ENCODE measurements at regions not wholly inside any gene's neighbourhood (a gene's known extent, or its start where the extent isn't known, plus 50 kb on each side); places are given as distances from the start of the nearest gene placed in this dataset.
"Not testable (repeated sequence)": the region's sequence is repeated elsewhere in the genome, so short reads cannot be mapped to it uniquely, and the experiment has no call there.

DNA sequence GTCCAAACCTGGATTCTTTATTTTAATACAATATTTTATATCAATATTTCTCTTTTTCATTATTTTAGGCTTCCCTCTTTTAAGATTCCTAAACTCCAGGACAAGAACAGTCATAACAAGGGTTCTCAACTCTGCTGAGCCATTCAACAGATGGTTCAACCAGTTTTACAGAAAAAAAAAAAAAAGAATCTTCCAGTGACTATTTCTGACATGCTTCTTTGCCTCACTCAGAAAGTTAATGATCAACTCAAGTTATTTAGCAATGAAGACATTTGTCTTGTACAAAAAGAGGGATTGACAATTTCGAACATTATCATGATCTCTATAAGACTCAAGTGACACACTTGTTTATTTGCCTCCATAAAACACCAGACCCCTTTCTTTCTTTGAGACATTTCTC, 282.6 kb upstream of the GRID2 start:
- Mint-ChIP-seq H3K4me3 (no peak overlapping the region), H3K4me1 (no peaks in the 10 kb centered on the region), H3K36me3 (ENCODE audit: low read depth) (no peaks in the 10 kb centered on the region), H3K9me3 (peaks cover 3% of the 10 kb centered on the region), H3K27ac (ENCODE audit: unreplicated experiment) (no peak overlapping the region), H3K27me3 (ENCODE audit: low read depth) (no peaks in the 10 kb centered on the region)
- TF ChIP-seq, protein P1, sequence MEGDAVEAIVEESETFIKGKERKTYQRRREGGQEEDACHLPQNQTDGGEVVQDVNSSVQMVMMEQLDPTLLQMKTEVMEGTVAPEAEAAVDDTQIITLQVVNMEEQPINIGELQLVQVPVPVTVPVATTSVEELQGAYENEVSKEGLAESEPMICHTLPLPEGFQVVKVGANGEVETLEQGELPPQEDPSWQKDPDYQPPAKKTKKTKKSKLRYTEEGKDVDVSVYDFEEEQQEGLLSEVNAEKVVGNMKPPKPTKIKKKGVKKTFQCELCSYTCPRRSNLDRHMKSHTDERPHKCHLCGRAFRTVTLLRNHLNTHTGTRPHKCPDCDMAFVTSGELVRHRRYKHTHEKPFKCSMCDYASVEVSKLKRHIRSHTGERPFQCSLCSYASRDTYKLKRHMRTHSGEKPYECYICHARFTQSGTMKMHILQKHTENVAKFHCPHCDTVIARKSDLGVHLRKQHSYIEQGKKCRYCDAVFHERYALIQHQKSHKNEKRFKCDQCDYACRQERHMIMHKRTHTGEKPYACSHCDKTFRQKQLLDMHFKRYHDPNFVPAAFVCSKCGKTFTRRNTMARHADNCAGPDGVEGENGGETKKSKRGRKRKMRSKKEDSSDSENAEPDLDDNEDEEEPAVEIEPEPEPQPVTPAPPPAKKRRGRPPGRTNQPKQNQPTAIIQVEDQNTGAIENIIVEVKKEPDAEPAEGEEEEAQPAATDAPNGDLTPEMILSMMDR (conservative IDR thresholded peaks at IDR 0.05), result no peak
- no peak for DNase-seq (ENCODE audit: low read depth, low spot score)

DNA sequence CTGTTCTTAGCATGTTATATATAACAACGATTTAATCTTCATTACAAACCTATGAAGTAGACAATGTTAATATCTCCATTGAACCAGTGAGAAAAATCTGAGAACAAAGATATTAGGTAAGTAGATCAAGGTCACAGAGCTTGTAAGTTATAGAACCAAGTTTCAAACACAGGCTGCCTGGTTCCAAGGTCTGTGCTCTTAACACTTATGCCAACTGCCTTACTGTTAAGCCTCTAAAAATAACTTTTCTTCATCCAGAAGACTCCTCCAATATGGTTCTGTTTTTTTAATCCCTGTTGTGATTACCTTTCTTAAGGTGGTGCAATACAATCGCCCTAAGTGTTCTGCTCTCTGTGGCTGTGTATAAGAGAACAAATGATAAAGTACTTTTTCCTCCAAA, 282.0 kb upstream of the GRID2 start:
- no peaks in the 10 kb centered on the region for H3K36me3 Mint-ChIP-seq (ENCODE audit: low read depth)
- no peak for DNase-seq (ENCODE audit: low read depth, low spot score)
- TF ChIP-seq, protein P1 (conservative IDR thresholded peaks at IDR 0.05), result no peak
- H3K27ac Mint-ChIP-seq (ENCODE audit: unreplicated experiment), result no peak overlapping the region
- H3K4me3 Mint-ChIP-seq, result no peak overlapping the region
- no peaks in the 10 kb centered on the region for H3K4me1 Mint-ChIP-seq
- H3K27me3 Mint-ChIP-seq (ENCODE audit: low read depth), result no peaks in the 10 kb centered on the region
- peaks cover 3% of the 10 kb centered on the region for H3K9me3 Mint-ChIP-seq

DNA sequence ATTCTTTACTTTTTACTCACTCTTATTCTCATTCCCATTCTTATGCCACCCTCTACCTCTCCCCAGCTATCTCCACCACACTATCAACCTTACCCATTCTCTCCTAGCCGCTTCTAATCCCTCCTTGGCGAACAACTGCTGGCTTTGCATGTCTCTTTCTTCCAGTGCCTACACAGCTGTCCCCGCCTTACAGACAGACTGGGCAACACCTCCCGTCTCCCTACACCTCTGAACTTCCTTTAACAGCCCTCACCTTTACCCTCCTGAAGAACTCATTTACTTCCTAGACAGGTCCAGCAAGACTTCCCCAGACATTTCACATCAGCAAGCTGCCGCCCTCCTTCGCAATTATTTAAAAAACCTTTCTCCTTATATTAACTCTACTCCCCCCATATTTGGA, 274.9 kb upstream of the GRID2 start:
- H3K4me1 Mint-ChIP-seq; DNase-seq (ENCODE audit: low read depth, low spot score); H3K27ac Mint-ChIP-seq (ENCODE audit: unreplicated experiment); H3K36me3 Mint-ChIP-seq (ENCODE audit: low read depth); H3K9me3 Mint-ChIP-seq; H3K4me3 Mint-ChIP-seq; H3K27me3 Mint-ChIP-seq (ENCODE audit: low read depth): not testable (repeated sequence)

DNA sequence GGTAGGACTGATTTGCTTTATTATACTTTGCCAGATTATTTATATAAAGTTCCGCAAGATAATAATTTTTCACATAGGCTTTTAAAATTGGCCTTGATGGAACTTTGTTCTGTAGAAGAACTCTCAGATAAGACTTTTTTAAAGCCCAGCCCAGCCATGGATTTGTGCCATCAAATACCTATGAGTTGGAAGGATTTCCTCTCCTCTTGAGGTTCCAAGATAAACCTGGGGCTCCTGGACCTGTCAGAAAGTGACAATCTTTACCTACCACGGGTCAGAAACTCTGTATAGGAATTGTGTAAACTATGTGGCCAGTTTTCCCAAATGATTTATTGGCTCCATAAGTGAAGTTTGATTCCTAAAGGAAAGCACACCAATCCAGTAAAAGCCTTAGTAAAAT, 271.9 kb upstream of the GRID2 start:
- Mint-ChIP-seq H3K27ac (ENCODE audit: unreplicated experiment) (no peak overlapping the region), H3K4me3 (no peak overlapping the region), H3K36me3 (ENCODE audit: low read depth) (no peaks in the 10 kb centered on the region), H3K27me3 (ENCODE audit: low read depth) (no peaks in the 10 kb centered on the region), H3K4me1 (no peaks in the 10 kb centered on the region), H3K9me3 (no peaks in the 10 kb centered on the region)
- TF ChIP-seq, protein P1 (conservative IDR thresholded peaks at IDR 0.05), result no peak
- DNase-seq (ENCODE audit: low read depth, low spot score), result no peak

DNA sequence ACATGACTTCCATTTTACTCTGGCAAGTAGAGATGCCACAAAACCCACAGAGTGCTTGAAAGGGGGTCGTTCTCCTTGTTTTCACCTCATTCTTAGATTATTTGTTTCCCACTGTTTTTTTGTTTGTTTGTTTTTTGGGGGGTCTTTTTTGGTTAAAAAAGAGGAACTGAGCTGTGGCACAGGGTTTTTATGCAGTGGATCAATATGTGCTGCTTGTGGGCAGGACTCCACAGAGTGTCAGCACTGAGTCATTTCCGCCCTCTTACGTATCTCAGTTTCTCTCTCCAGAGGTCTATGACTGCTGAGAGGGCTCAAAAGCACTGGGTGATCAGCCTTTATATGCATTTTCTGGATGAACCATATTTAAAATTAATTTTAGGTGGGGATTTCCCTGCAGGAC, 268.1 kb upstream of the GRID2 start:
- Mint-ChIP-seq H3K27ac (ENCODE audit: unreplicated experiment) (no peak overlapping the region), H3K27me3 (ENCODE audit: low read depth) (no peaks in the 10 kb centered on the region), H3K36me3 (ENCODE audit: low read depth) (peaks cover 4% of the 10 kb centered on the region), H3K4me1 (no peaks in the 10 kb centered on the region), H3K4me3 (no peak overlapping the region), H3K9me3 (peaks cover 7% of the 10 kb centered on the region)
- no peak for DNase-seq (ENCODE audit: low read depth, low spot score)
- TF ChIP-seq, protein P1 (conservative IDR thresholded peaks at IDR 0.05), result no peak

DNA sequence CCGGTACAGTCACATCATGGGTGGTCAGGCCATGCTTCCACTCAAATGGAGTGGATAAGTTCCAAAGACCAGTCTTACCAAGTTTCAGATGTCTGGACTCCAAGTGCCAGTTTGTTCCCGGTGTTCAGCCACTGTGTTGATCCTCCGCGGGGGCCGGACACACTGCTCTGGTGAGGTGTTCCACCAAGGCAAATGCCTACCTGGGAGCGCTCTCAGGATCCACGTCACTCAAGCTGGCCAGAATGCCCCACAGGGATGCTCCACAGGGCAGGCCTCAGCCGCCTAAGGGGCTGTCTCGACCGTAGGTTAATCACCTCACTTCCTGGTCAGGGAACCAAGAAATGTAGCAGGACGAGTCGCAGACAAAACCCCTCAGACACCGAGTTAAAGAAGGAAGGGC, 258.0 kb upstream of the GRID2 start:
- Mint-ChIP-seq H3K4me3 (no peak overlapping the region), H3K27ac (ENCODE audit: unreplicated experiment) (no peak overlapping the region)
- DNase-seq (ENCODE audit: low read depth, low spot score), result no peak

More for the DNA sequence above, 258.0 kb upstream of the GRID2 start:
- H3K27me3 Mint-ChIP-seq (ENCODE audit: low read depth), result no peaks in the 10 kb centered on the region
- H3K9me3 Mint-ChIP-seq, result peaks cover 3% of the 10 kb centered on the region
- H3K4me1 Mint-ChIP-seq, result no peaks in the 10 kb centered on the region
- TF ChIP-seq, protein P1 (conservative IDR thresholded peaks at IDR 0.05), result no peak
- no peaks in the 10 kb centered on the region for H3K36me3 Mint-ChIP-seq (ENCODE audit: low read depth)

All from neural crest cell (in vitro differentiated cells).